B cell (primary cell): ENCODE measurements at regions not wholly inside any gene's neighbourhood (a gene's known extent, or its start where the extent isn't known, plus 50 kb on each side); places are given as distances from the start of the nearest gene placed in this dataset.

Experiments
- ATAC-seq: fragments of 200-7000 bp; cut with Tn5 transposase; one replicate; pipeline ENCODE4 v1.10.0; 2021; ENCODE audit warnings: low read depth, mild to moderate bottlenecking, moderate number of reproducible peaks, moderate library complexity
- CTCF ChIA-PET: fragments of 350-600 bp; sonication (Branson Sonifier 250); formaldehyde crosslinking; loops from one replicate; lab custom pipeline; 2021; ENCODE audit warnings: antibody characterized with exemption, inconsistent platforms; lab: Charles Lee
- POLR2A ChIA-PET: fragments of 350-600 bp; sonication (Branson Sonifier 250); formaldehyde crosslinking; loops from one replicate; lab custom pipeline; 2021; ENCODE audit warnings: antibody characterized with exemption; lab: Charles Lee
- DNase-seq: peaks from one replicate; pipeline ENCODE4 v3.0.0; 2013
- H2AFZ ChIP-seq: 2 replicates; pipeline ENCODE4 v1.6.1; 2012; ENCODE audit warnings: mild to moderate bottlenecking, low read depth, low read length; ENCODE audit not compliant: insufficient read depth, poor library complexity, severe bottlenecking
- H3K27ac ChIP-seq, 2 donors: 1 replicate in 1 of 2; 2 replicates in 1 of 2; pipeline ENCODE4 v1.5.1; 2012 to 2013; ENCODE audit warnings: low read length in 2 of 2, mild to moderate bottlenecking in 2 of 2, moderate library complexity in 1 of 2
- H3K27me3 ChIP-seq, 4 experiments: fragments of 200-600 bp in 1 of 4; sonication (generic) in 1 of 4; replicated peaks in 1 of 4; 1 replicate in 2 of 4; 2 replicates in 2 of 4; pipeline versions ENCODE4 v1.6.1 to v1.7.0; 2013 to 2016; ENCODE audit warnings: low read length in 3 of 4, mild to moderate bottlenecking in 2 of 4, mixed read lengths in 1 of 4, moderate library complexity in 1 of 4; ENCODE audit not compliant: insufficient read depth in 4 of 4, control insufficient read depth in 3 of 4; ENCODE audit errors: control extremely low read depth in 1 of 4
- H3K36me3 ChIP-seq, 2 experiments: replicated peaks in 1 of 2; 1 replicate in 1 of 2; 2 replicates in 1 of 2; pipeline versions ENCODE4 v1.6.1 to v1.7.1; 2013; ENCODE audit warnings: low read length in 1 of 2; ENCODE audit not compliant: insufficient read depth in 2 of 2, control insufficient read depth in 1 of 2; ENCODE audit errors: control extremely low read depth in 1 of 2, extremely low read depth in 1 of 2
- H3K4me1 ChIP-seq, 2 donors: fragments of 200-600 bp in 1 of 2; sonication (generic) in 1 of 2; 1 replicate in 1 of 2; 2 replicates in 1 of 2; pipeline versions ENCODE4 v1.5.1 to v1.6.1; 2013 to 2017; ENCODE audit warnings: low read length in 2 of 2; ENCODE audit not compliant: control insufficient read depth in 2 of 2, insufficient read depth in 2 of 2
- H3K4me2 ChIP-seq: replicated peaks from 2 replicates; pipeline ENCODE3; 2012; ENCODE audit warnings: mild to moderate bottlenecking, low read depth, low read length; ENCODE audit not compliant: poor library complexity, severe bottlenecking
- H3K4me3 ChIP-seq, 5 experiments: fragments of 200-600 bp in 1 of 5; sonication (generic) in 1 of 5; 1 replicate in 3 of 5; 2 replicates in 2 of 5; pipeline versions ENCODE4 v1.5.1 to v1.7.0; 2011 to 2016; ENCODE audit warnings: low read length in 4 of 5, mild to moderate bottlenecking in 4 of 5, low read depth in 2 of 5, control low read depth in 1 of 5, moderate library complexity in 1 of 5; ENCODE audit not compliant: insufficient read depth in 1 of 5; ENCODE audit errors: control extremely low read depth in 1 of 5, extremely low read depth in 1 of 5
- H3K79me2 ChIP-seq: fragments of 200-600 bp; sonication (generic); one replicate; pipeline ENCODE4 v1.6.0; 2016; ENCODE audit warnings: low read length; ENCODE audit not compliant: control insufficient read depth, insufficient read depth
- H3K9ac ChIP-seq: fragments of 200-600 bp; sonication (generic); 2 replicates; pipeline ENCODE4 v1.6.1; 2017; ENCODE audit warnings: mild to moderate bottlenecking, low read length, moderate library complexity
- H3K9me3 ChIP-seq, 3 donors: one replicate each; pipeline versions ENCODE4 v1.6.1 to v1.7.1; 2013; ENCODE audit warnings: low read length in 2 of 3; ENCODE audit not compliant: control insufficient read depth in 2 of 3, insufficient read depth in 1 of 3; ENCODE audit errors: control extremely low read depth in 1 of 3
- H4K20me1 ChIP-seq: 2 replicates; pipeline ENCODE4 v1.6.0; 2012; ENCODE audit warnings: mild to moderate bottlenecking, low read length; ENCODE audit not compliant: insufficient read depth, control insufficient read depth, poor library complexity, severe bottlenecking
- H3K27ac Mint-ChIP-seq: one replicate; pipeline ENCODE4 v1.8.0; 2021; ENCODE audit warnings: mixed read lengths
- H3K27me3 Mint-ChIP-seq: one replicate; pipeline ENCODE4 v1.8.0; 2021; ENCODE audit warnings: mixed read lengths
- H3K4me1 Mint-ChIP-seq: one replicate; pipeline ENCODE4 v1.8.0; 2021; ENCODE audit warnings: mixed read lengths
- H3K4me3 Mint-ChIP-seq: one replicate; pipeline ENCODE4 v1.8.0; 2021; ENCODE audit warnings: mixed read lengths
- H3K9me3 Mint-ChIP-seq: one replicate; pipeline ENCODE4 v1.8.0; 2022; ENCODE audit warnings: mixed read lengths; ENCODE audit not compliant: insufficient read depth
- CTCF ChIP-seq: fragments of 200-600 bp; IDR thresholded peaks from one replicate; pipeline ENCODE4 v1.8.0; 2022; ENCODE audit warnings: antibody characterized with exemption, mild to moderate bottlenecking
- EZH2 ChIP-seq: IDR thresholded peaks from 2 replicates; pipeline ENCODE4 v1.6.1; 2012; ENCODE audit warnings: borderline replicate concordance, low read depth, mild to moderate bottlenecking, moderate library complexity, low read length; ENCODE audit not compliant: insufficient read depth, poor library complexity, severe bottlenecking
- WGBS: methylation state at CpG from one replicate; pipeline ENCODE4 v1.1.5; 2013; ENCODE audit warnings: missing lambda C conversion rate; ENCODE audit not compliant: insufficient coverage; 5-methylcytosine and 5-hydroxymethylcytosine counted together
- intact Hi-C: fragments of 100-400 bp; cut with micrococcal nuclease; formaldehyde crosslinking; loops from one replicate; pipeline ENCODE4 v1.10.0; 2022

- intact Hi-C loops, result no loop called here
- no peak overlapping the region for H3K27ac Mint-ChIP-seq
- TF ChIP-seq EZH2 (no peak), CTCF (no peak)
- H3K4me2 ChIP-seq, result no peak overlapping the region
- H2AFZ ChIP-seq, result no peak overlapping the region
- H3K27me3 Mint-ChIP-seq, result no peaks in the 10 kb centered on the region
- no peak overlapping the region for H3K4me3 ChIP-seq
- no peaks in the 10 kb centered on the region for H3K27me3 ChIP-seq
- ChIA-PET POLR2A (no interaction called here), CTCF (no interaction called here)
- H3K9me3 Mint-ChIP-seq, result no peaks in the 10 kb centered on the region
- H3K9ac ChIP-seq, result no peak overlapping the region
- no peak for DNase-seq
- H3K9me3 ChIP-seq, result peaks cover 0 to 4% (median 0%) of the 10 kb centered on the region in 3 donors
- H4K20me1 ChIP-seq, result no peaks in the 10 kb centered on the region
- no peak overlapping the region for H3K27ac ChIP-seq
- H3K36me3 ChIP-seq, result no peaks in the 10 kb centered on the region
- H3K79me2 ChIP-seq, result no peaks in the 10 kb centered on the region
- no peaks in the 10 kb centered on the region for H3K4me1 ChIP-seq
- ATAC-seq, result no peak
- no peak overlapping the region for H3K4me3 Mint-ChIP-seq
- H3K4me1 Mint-ChIP-seq, result no peaks in the 10 kb centered on the region
Measured at GRCh38 chr2:103977668-103978067, 876.2 kb upstream of the POU3F3 start.

- Histone ChIP-seq H3K9me3 (no peaks in the 10 kb centered on the region), H3K27ac (no peak overlapping the region), H3K36me3 (no peaks in the 10 kb centered on the region), H3K4me3 (no peak overlapping the region), H3K79me2 (no peaks in the 10 kb centered on the region), H2AFZ (no peak overlapping the region), H4K20me1 (no peaks in the 10 kb centered on the region), H3K4me1 (no peaks in the 10 kb centered on the region), H3K4me2 (no peak overlapping the region), H3K9ac (no peak overlapping the region), H3K27me3 (no peaks in the 10 kb centered on the region)
- ChIA-PET POLR2A (no interaction called here), CTCF (no interaction called here)
- Mint-ChIP-seq H3K27me3 (no peaks in the 10 kb centered on the region), H3K4me1 (no peaks in the 10 kb centered on the region), H3K4me3 (no peak overlapping the region), H3K27ac (no peak overlapping the region), H3K9me3 (no peaks in the 10 kb centered on the region)
- ATAC-seq (no peak), DNase-seq (no peak)
- no CpG with 5 or more reads among the region's 1 CpG for WGBS
- no peak for TF ChIP-seq CTCF
- intact Hi-C loops, result no loop called here
Measured at GRCh38 chr2:103980401-103980800, 873.5 kb upstream of the POU3F3 start.
